Neutrophil (primary cell): ENCODE measurements at regions not wholly inside any gene's neighbourhood (a gene's known extent, or its start where the extent isn't known, plus 50 kb on each side); places are given as distances from the start of the nearest gene placed in this dataset.

Experiments used
- H3K27ac ChIP-seq: fragments of 200-600 bp; sonication (generic); 2 replicates; pipeline ENCODE4 v1.5.1; 2016; ENCODE audit warnings: mild to moderate bottlenecking, moderate library complexity
- H3K27me3 ChIP-seq: fragments of 200-600 bp; sonication (generic); 2 replicates; pipeline ENCODE4 v1.6.0; 2016; ENCODE audit warnings: mild to moderate bottlenecking
- H3K36me3 ChIP-seq: fragments of 200-600 bp; sonication (generic); 2 replicates; pipeline ENCODE4 v1.5.1; 2017
- H3K4me1 ChIP-seq, 2 experiments: fragments of 200-600 bp in 1 of 2; sonication (generic) in 1 of 2; 1 replicate in 1 of 2; 2 replicates in 1 of 2; pipeline versions ENCODE4 v1.5.1 to v1.6.1; 2013 to 2016; ENCODE audit warnings: low read depth in 1 of 2, low read length in 1 of 2, mild to moderate bottlenecking in 1 of 2, moderate library complexity in 1 of 2; ENCODE audit not compliant: control insufficient read depth in 1 of 2, insufficient read depth in 1 of 2
- H3K4me3 ChIP-seq, 2 experiments: fragments of 200-600 bp in 1 of 2; sonication (generic) in 1 of 2; 1 replicate in 1 of 2; 2 replicates in 1 of 2; pipeline ENCODE4 v1.5.1; 2013 to 2016; ENCODE audit warnings: low read depth in 1 of 2, low read length in 1 of 2, mild to moderate bottlenecking in 1 of 2, moderate library complexity in 1 of 2
- H3K9me3 ChIP-seq: fragments of 200-600 bp; sonication (generic); 2 replicates; pipeline ENCODE4 v1.5.1; 2016
- TF ChIP-seq, protein P1 (sequence below): fragments of 200-600 bp; sonication (generic); IDR thresholded peaks from 2 replicates; pipeline ENCODE4 v1.5.1; 2016; ENCODE audit warnings: antibody characterized with exemption

DNA sequence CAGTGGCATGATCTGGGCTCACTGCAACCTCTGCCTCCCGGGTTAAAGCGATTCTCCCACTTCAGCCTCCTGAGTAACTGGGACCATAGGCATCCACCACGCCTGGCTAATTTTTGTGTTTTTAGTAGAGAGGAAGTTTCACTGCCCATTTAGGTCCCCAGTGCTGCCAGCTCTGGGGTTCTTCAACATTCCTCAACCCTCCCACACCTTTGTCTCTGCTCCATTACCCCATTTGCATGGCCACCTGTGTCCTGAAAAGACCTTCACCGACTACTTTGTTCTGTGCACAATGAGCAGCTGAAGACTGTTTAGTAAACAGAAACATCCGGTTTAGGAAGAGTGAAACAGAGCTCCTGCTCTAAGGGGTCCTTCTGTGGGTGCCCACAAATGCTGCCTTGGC is 92.0 kb downstream of the FAM43A start:
- no peaks in the 10 kb centered on the region for H3K27me3 ChIP-seq
- no peak overlapping the region for H3K4me3 ChIP-seq
- no peaks in the 10 kb centered on the region for H3K36me3 ChIP-seq
- H3K4me1 ChIP-seq: no peaks in the 10 kb centered on the region
- TF ChIP-seq, protein P1, sequence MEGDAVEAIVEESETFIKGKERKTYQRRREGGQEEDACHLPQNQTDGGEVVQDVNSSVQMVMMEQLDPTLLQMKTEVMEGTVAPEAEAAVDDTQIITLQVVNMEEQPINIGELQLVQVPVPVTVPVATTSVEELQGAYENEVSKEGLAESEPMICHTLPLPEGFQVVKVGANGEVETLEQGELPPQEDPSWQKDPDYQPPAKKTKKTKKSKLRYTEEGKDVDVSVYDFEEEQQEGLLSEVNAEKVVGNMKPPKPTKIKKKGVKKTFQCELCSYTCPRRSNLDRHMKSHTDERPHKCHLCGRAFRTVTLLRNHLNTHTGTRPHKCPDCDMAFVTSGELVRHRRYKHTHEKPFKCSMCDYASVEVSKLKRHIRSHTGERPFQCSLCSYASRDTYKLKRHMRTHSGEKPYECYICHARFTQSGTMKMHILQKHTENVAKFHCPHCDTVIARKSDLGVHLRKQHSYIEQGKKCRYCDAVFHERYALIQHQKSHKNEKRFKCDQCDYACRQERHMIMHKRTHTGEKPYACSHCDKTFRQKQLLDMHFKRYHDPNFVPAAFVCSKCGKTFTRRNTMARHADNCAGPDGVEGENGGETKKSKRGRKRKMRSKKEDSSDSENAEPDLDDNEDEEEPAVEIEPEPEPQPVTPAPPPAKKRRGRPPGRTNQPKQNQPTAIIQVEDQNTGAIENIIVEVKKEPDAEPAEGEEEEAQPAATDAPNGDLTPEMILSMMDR: no peak
- no peak overlapping the region for H3K27ac ChIP-seq
- H3K9me3 ChIP-seq: no peaks in the 10 kb centered on the region

DNA sequence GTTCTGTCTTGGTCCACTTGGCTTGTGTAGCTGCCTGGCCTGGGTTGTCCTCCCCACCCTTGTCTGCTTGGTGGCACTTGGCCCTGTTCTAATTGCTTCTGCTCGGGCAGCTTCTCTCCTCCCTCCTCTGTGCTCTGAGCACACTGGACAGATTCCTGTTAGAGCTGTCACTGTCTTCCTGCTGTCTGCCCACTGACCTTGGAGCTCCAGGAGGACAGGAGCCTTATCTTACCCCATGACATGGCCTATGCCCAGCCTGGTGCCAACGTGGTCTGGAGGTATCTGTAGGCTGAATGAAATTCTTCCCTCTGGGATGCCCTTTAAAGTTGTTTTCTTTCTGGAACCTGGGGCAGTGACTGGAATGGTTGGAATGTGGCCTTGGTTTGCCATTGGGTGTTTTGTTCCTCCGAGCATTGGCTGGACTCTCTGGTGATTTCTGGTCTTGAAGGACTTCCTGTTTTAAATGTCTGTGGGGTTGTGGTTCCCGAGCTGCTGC is 94.1 kb downstream of the FAM43A start:
- Histone ChIP-seq H3K27me3 (no peaks in the 10 kb centered on the region), H3K9me3 (no peaks in the 10 kb centered on the region), H3K4me1 (no peaks in the 10 kb centered on the region)

DNA sequence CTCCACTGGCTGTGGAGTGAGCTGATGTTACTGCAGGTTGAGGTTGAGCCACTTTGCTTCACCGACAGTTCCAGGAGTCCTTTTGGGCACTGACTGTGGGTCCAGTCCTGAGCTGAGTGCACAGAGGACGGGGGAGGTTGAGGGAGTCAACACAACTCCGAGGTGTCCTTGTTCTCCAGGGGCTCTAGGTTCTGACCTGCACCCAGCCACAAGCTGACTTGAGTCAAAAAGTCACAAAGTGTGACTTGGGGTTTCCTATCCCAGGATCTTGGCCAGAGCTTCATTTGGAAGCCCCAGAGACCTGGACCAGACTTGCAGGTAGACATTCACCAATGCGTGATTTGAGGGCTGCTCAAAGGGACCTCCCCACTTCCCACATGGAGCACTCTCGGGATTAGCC is 95.0 kb downstream of the FAM43A start:
- Histone ChIP-seq H3K4me3 (no peak overlapping the region), H3K36me3 (no peaks in the 10 kb centered on the region), H3K27ac (no peak overlapping the region), H3K9me3 (no peaks in the 10 kb centered on the region), H3K27me3 (no peaks in the 10 kb centered on the region), H3K4me1 (no peaks in the 10 kb centered on the region)
- TF ChIP-seq, protein P1: no peak

More for the DNA sequence above, 94.1 kb downstream of the FAM43A start:
- no peak overlapping the region for H3K27ac ChIP-seq
- no peaks in the 10 kb centered on the region for H3K36me3 ChIP-seq
- H3K4me3 ChIP-seq: no peak overlapping the region
- TF ChIP-seq, protein P1: no peak

DNA sequence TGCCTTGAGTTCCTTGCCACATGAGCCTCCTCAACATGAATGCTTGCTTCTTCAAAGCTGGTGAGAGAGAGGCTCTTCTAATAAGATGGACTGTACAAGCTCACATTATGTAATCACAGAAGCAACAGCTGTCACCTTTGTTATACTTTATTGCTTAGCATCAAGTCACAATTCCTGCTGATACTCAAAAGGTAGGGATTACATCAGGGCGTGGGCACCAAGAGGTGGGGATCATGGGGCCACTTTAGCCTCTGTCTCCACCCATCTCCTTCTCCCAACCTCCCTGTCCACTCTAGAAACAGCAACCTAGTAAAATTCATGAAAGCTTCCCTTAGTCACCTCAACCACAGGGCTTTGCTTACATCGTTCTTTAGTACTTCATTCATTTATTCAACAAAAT is 95.9 kb downstream of the FAM43A start:
- no peaks in the 10 kb centered on the region for H3K4me1 ChIP-seq
- no peak overlapping the region for H3K27ac ChIP-seq
- no peaks in the 10 kb centered on the region for H3K36me3 ChIP-seq
- H3K27me3 ChIP-seq: no peaks in the 10 kb centered on the region
- H3K9me3 ChIP-seq: no peaks in the 10 kb centered on the region
- TF ChIP-seq, protein P1: no peak
- no peak overlapping the region for H3K4me3 ChIP-seq

DNA sequence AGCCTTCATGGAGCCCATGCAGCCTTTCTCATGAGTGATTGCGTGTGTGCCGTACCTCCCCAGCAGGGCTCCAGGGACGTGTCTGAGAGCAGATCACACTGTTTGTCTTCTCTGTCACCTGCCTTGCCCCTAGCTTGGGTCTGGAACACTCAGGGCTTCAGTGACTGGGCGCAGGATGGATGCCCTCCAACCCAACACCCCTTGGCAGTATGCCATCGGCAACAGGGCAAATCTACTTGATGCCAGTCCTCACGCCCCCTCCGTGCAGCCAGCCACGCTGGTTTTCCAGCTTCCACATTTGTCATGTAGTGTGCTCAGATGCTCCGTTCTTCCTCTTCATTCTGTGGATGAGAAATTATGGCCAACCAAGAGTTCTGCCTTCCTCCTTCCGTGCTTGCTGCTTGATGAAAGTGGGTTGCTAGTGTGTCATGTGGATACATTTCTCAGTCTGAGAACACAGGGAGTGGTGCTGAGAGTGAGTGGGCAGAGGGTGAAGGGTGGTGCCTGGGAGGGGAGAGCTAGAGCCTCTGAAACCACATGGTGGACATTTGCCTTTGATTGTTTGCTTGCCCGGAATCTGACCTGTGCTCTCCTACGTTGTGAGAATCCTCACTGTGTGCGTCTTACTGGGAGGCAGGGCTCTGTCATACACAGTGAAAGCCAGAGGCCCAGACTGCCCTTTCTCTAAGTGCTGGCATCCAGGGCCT is 97.2 kb downstream of the FAM43A start:
- TF ChIP-seq, protein P1: no peak
- Histone ChIP-seq H3K27me3 (no peaks in the 10 kb centered on the region), H3K27ac (no peak overlapping the region), H3K4me3 (no peak overlapping the region), H3K36me3 (no peaks in the 10 kb centered on the region), H3K9me3 (no peaks in the 10 kb centered on the region), H3K4me1 (no peaks in the 10 kb centered on the region)
